Activated CD4-positive, alpha-beta T cell treated with anti-CD3 and anti-CD28 coated beads, Interleukin-2, amount 10 ng/mL, durations not matched to agents 24 days and 14 days (primary cell): ENCODE measurements at regions not wholly inside any gene's neighbourhood (a gene's known extent, or its start where the extent isn't known, plus 50 kb on each side); places are given as distances from the start of the nearest gene placed in this dataset.

ENCODE experiments used
- DNase-seq: peaks from one replicate; pipeline ENCODE4 v3.0.0; 2022
- H3K27ac Mint-ChIP-seq: one replicate; pipeline ENCODE4 v1.8.0; 2022; ENCODE audit warnings: mild to moderate bottlenecking, mixed read lengths
- H3K27me3 Mint-ChIP-seq: one replicate; pipeline ENCODE4 v1.8.0; 2022; ENCODE audit warnings: mixed read lengths
- H3K36me3 Mint-ChIP-seq: one replicate; pipeline ENCODE4 v1.8.0; 2022; ENCODE audit warnings: low read depth, mild to moderate bottlenecking, mixed read lengths
- H3K4me1 Mint-ChIP-seq: one replicate; pipeline ENCODE4 v1.8.0; 2021; ENCODE audit warnings: mixed read lengths
- H3K4me3 Mint-ChIP-seq: one replicate; pipeline ENCODE4 v1.8.0; 2022; ENCODE audit warnings: mild to moderate bottlenecking, moderate library complexity, mixed read lengths
- H3K9me3 Mint-ChIP-seq: one replicate; pipeline ENCODE4 v1.8.0; 2021; ENCODE audit warnings: mixed read lengths
- intact Hi-C: fragments of 100-400 bp; cut with micrococcal nuclease; formaldehyde crosslinking; loops from one replicate; pipeline ENCODE4 v1.15.1; 2023

DNA sequence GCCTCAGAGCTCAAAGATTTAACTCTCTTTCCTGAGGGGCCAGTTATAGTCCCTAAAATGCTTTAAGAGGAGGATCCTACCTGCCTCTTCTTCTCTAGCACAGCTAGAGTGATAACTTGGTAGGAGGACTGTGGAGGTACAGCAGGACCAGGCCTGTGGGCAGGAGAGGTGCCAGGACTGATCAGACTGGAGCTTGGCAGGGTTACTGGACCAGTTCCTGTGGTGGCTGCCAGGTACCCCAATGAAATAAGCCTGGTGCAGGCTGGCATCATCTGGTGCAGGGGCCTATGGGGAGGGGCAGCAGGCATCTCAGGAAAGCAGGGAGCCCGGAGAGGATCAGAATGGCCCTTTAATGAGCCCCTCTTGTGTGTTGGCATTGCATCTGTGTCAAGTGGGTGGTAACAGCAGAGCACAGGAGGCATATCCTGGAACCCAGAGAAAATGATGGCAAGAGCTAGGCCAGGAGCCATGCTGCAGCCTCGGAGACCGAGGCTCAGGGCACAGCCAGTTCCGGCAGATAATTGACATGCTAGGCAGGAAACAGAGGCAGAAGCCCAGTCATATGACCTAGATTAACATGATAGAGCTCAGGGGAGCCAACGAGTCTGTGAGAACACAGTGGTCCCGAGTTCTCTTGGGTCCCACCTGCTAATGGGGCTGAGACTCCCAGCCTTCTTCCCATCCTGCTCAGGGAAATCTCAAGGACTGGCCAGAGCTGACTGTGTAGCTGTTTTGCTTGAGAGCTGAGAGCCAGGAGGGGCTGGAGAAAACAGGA, 187.5 kb upstream of the ZBED5 start:
- Mint-ChIP-seq H3K4me3 (no peak overlapping the region), H3K27me3 (peaks cover 2% of the 10 kb centered on the region), H3K27ac (no peak overlapping the region), H3K9me3 (no peaks in the 10 kb centered on the region), H3K36me3 (no peaks in the 10 kb centered on the region), H3K4me1 (no peaks in the 10 kb centered on the region)
- no peak for DNase-seq
- intact Hi-C loops, result no loop called here

DNA sequence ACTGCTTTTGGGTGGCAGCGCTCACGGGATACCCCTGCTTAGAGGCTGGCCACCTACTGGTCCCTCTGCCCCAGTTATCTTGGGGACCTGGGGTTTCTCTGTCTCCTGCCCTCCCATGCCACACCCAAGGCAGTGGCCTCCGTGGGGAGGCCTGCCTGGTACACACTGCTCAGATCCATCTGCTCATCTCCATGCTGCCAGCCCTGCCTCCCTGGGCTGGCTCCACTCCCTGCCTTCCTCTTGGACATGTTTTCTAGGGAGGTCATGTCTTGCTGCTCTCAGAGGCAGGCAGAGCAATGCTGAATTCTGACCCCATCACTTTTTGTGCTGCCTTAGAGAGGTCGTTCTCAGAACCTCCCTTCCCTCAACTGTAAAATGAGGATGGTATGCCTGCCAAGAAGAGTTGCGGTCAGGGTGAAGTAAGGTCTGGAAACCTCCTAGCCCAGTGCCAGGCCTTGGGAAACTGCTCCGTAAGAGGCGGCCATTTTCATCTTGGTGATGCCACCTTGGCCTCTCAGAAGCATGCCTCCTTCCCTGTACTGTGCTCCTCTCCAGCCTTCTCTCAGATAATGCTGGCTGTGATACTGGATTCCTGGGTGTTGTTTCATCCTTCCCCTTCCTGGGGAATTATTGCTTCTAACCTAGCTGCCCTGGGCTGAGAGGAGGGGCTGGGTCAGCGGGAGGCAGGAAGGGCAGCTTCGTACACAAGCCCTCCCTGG, 186.4 kb upstream of the ZBED5 start:
- H3K4me3 Mint-ChIP-seq, result no peak overlapping the region
- intact Hi-C loops, result no loop called here

DNA sequence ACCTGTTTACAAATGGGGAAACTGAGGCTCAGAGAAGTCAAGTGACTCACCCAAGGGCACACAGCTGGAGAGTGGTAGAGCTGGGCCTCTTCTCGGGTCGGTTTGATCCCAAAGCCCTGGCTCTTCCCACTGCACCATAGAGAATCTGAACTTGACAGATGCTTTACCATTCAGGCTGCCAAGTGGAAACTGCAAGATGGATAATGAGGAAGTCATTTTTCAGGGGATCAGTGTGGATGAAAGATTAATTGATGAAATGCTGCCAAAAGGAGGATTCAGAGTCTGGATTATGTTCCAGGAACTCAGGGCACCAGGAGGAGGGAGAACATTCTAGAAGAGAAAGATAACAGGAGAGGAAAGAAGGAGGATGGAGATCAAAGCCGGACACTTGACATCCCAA, 185.9 kb upstream of the ZBED5 start:
- peaks cover 3% of the 10 kb centered on the region for H3K27me3 Mint-ChIP-seq
- H3K4me3 Mint-ChIP-seq, result no peak overlapping the region
- H3K27ac Mint-ChIP-seq, result no peak overlapping the region
- no peaks in the 10 kb centered on the region for H3K9me3 Mint-ChIP-seq
- H3K36me3 Mint-ChIP-seq, result no peaks in the 10 kb centered on the region
- DNase-seq, result no peak
- no peaks in the 10 kb centered on the region for H3K4me1 Mint-ChIP-seq
- intact Hi-C loops, result no loop called here

More for the DNA sequence above, 186.4 kb upstream of the ZBED5 start:
- no peak for DNase-seq
- Mint-ChIP-seq H3K4me1 (no peaks in the 10 kb centered on the region), H3K36me3 (no peaks in the 10 kb centered on the region), H3K27ac (no peak overlapping the region), H3K27me3 (peaks cover 3% of the 10 kb centered on the region), H3K9me3 (no peaks in the 10 kb centered on the region)

DNA sequence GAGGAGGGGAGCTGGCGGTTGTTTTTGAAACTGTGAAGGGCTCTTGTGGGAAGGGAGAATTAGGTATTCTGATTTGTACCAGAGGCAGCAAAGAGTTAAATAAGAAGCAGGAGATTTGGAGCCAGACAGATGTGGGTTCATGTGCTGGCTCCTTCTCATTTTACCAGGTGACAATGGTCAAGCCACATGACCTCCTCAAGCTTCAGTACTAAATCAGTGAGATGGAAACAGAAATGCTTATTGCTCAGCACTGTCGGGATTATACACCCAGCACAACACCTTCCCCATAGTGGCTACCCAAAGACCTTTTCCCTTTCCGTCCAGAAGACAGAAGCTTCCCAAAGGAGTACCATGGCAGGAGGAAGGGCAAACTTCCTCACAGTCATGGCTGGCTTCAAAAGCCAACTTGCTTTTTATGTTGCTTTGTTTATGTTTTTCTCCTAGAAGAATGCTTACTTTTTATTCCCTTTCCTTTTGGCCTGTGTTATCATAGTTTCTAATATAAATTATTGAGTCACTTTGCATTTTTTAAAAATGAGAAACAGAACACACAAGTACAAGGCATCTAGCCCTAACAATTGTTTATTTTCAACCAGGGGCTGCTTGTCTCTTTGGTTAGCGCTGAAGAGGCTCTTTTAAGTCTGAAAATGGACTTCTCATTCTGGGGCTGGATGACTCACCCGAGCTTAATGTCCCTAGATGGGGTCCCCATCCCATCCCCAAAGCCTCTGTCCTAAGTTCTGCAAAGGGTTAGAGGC, 181.5 kb upstream of the ZBED5 start:
- peak; percentile 38 for DNase-seq
- intact Hi-C loops, result no loop called here
- peaks cover 6% of the 10 kb centered on the region for H3K27me3 Mint-ChIP-seq
- no peak overlapping the region for H3K4me3 Mint-ChIP-seq
- no peaks in the 10 kb centered on the region for H3K9me3 Mint-ChIP-seq
- no peaks in the 10 kb centered on the region for H3K4me1 Mint-ChIP-seq
- H3K36me3 Mint-ChIP-seq, result no peaks in the 10 kb centered on the region
- no peak overlapping the region for H3K27ac Mint-ChIP-seq

DNA sequence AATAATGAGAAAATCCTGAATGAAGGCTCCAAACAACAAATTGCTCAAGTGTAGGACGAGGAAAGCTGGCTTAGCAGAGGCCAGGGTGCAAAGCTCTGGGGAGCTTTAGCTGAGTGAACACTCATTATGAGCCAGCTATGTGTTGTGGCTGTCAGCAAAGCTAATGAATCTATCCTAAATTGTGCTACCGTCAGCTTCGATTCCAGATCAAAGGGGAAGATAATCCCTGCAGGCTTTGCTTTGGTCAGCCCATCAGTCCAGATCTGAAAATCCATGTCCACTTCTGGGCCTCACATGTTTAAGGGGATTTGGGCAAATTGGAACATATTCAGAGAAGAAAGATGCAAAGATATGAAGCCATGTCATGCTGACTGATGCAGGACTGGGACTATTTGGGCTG, 180.9 kb upstream of the ZBED5 start:
- no peak overlapping the region for H3K4me3 Mint-ChIP-seq
- no peaks in the 10 kb centered on the region for H3K36me3 Mint-ChIP-seq
- intact Hi-C loops, result no loop called here
- H3K4me1 Mint-ChIP-seq, result no peaks in the 10 kb centered on the region
- no peaks in the 10 kb centered on the region for H3K9me3 Mint-ChIP-seq
- peaks cover 8% of the 10 kb centered on the region for H3K27me3 Mint-ChIP-seq
- DNase-seq, result no peak
- no peak overlapping the region for H3K27ac Mint-ChIP-seq

DNA sequence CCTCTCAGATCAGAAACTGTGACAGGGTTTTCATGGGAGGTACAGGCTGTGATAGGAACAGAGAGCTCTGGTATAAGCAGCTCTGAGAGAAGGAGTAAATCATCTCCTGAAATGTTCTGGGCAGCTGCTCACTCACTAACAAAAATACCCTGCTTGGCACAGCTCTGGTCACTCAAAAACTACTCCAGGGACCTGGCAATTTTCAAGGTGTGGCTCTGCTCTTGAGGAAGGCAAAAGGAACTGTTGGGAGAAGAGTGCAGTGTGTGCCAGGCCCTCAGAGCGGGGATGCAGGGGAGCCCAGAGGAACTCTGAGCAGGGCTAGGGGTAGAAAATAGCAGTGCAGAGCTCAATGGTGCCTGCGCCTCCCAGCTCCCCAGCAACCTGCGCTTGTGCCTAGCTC, 180.5 kb upstream of the ZBED5 start:
- intact Hi-C loops, result no loop called here
- DNase-seq, result peak; percentile 46
- Mint-ChIP-seq H3K4me3 (no peak overlapping the region), H3K9me3 (no peaks in the 10 kb centered on the region), H3K27me3 (peaks cover 8% of the 10 kb centered on the region), H3K4me1 (no peaks in the 10 kb centered on the region), H3K36me3 (no peaks in the 10 kb centered on the region), H3K27ac (no peak overlapping the region)

DNA sequence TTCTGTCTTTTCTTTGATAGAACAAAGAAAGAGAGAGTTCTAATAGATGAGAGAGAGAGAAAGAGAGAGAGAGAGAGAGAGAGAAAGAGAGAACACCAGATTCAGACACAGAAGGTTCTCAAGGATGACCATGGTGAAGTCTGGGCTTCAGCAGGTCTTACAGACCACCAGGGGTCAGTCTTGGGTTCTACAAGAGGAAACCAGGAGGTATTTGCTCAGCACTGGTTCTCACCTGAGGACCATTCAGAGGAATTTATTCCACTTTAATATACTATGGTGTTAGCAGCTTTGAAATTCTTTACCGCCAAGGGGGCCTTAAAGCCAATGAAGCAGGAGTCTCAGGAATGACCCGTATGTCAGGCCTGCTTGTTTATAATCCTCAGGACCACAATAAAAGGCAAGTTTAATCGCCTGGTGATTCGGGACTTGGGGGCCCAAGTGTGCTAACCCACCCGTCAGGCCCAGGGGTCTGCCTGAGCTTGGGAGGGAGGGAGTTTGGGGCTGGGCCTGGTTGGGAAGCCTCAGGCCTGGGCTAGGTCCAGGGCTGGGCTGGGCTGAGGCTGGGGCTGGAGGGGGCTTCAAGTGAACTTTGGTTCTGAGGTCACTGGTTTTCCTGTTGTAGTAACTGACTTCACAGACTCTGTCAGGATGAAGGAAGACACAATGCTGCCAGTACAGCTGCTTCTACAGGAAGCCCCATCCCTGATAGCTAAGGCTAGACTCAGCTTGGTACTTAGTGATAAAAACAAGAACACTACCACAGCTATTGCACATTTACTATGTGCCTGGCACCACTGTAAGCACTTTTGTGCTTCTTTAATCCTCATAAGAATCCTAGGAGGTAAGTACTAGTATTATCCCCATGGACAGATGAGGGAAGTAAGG, 179.2 kb upstream of the ZBED5 start:
- DNase-seq, result peak; percentile 78
- H3K36me3 Mint-ChIP-seq, result no peaks in the 10 kb centered on the region
- H3K27me3 Mint-ChIP-seq, result peaks cover 8% of the 10 kb centered on the region

DNA sequence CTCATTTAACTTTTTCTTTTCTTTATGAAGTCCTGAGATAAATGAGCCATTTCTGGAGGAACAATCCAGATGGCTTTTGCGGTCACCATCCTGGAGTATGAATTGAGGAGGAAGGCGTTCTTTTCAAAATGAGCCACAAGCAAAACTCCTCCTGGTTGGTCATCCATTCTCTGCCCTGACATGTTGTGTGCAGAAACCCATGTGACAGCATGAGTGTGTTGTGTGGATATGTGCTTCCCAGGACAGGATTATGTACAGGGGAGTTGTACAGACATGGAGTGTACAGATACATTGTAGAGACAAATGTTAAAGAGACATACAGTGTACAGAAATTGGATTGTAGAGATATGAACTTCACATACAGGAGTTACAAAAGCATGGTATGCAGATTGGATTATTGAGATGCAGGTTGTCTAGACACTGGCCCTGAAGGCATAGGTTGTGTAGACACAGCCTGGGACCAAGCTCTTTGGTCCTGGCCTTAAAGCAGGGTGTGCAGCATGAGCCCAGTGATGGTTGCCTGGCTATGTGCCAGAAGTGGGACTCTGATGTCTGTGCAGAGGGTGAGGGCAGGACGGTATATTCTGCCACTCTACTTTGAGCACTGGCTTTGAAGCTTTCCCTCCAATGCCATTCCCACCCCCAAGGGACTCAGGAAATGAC, 178.5 kb upstream of the ZBED5 start:
- intact Hi-C loops, result loop anchor here (1.0 kb wide), 1 partner anchor 121 kb away; no protein-coding TSS in a partner anchor
- Mint-ChIP-seq H3K27me3 (peaks cover 8% of the 10 kb centered on the region), H3K27ac (no peak overlapping the region)

More for the DNA sequence above, 179.2 kb upstream of the ZBED5 start:
- intact Hi-C loops, result loop anchor here (1.0 kb wide), 1 partner anchor 120 kb away; no protein-coding TSS in a partner anchor
- H3K4me3 Mint-ChIP-seq, result no peak overlapping the region
- no peak overlapping the region for H3K27ac Mint-ChIP-seq
- H3K9me3 Mint-ChIP-seq, result no peaks in the 10 kb centered on the region
- no peaks in the 10 kb centered on the region for H3K4me1 Mint-ChIP-seq

DNA sequence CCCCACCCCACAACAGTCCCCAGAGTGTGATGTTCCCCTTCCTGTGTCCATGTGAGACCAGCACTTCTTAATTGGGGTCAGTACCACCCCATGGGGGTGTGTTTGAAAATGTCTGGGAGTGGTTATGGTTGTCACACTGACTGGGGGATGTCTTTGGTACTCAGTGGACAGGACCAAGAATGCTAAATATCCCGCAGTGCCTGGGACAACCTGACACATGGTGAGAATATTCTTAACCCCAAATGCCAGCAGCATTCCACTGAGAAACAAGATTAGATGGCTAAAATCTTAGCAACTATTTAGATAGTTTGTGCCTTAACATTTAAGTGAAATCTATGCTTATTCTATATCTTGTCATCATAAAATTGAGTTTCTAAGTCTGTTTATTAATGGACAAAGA, 177.5 kb upstream of the ZBED5 start:
- H3K27me3 Mint-ChIP-seq, result peaks cover 8% of the 10 kb centered on the region
- H3K4me1 Mint-ChIP-seq, result no peaks in the 10 kb centered on the region
- intact Hi-C loops, result no loop called here
- peak; percentile 30 for DNase-seq
- no peaks in the 10 kb centered on the region for H3K9me3 Mint-ChIP-seq
- H3K36me3 Mint-ChIP-seq, result no peaks in the 10 kb centered on the region
- H3K27ac Mint-ChIP-seq, result no peak overlapping the region
- no peak overlapping the region for H3K4me3 Mint-ChIP-seq

More for the DNA sequence above, 178.5 kb upstream of the ZBED5 start:
- Mint-ChIP-seq H3K4me3 (no peak overlapping the region), H3K36me3 (no peaks in the 10 kb centered on the region), H3K9me3 (no peaks in the 10 kb centered on the region), H3K4me1 (no peaks in the 10 kb centered on the region)
- peak; percentile 48 for DNase-seq

DNA sequence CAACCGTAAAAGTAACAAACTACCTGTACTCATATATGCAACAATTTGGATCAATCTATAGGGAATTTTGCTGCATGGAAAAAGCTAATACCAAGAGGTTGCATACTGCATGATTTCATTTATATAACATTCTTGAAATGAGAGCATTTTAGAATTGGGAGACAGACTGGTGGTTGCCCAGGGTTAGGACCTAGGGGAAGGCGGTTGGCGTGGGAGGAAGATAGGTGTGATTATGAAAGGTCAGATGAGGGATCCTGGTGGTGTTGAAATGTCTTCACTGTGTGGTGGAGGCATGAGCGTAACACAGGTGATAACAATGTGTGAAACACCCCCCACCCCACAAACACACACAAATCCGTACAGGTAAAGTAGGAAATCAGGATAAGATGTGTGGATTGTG, 176.6 kb upstream of the ZBED5 start:
- no peaks in the 10 kb centered on the region for H3K36me3 Mint-ChIP-seq
- H3K27ac Mint-ChIP-seq, result no peak overlapping the region
- H3K4me1 Mint-ChIP-seq, result no peaks in the 10 kb centered on the region
- intact Hi-C loops, result no loop called here
- H3K27me3 Mint-ChIP-seq, result peaks cover 11% of the 10 kb centered on the region
- peak; percentile 45 for DNase-seq
- no peaks in the 10 kb centered on the region for H3K9me3 Mint-ChIP-seq
- no peak overlapping the region for H3K4me3 Mint-ChIP-seq

DNA sequence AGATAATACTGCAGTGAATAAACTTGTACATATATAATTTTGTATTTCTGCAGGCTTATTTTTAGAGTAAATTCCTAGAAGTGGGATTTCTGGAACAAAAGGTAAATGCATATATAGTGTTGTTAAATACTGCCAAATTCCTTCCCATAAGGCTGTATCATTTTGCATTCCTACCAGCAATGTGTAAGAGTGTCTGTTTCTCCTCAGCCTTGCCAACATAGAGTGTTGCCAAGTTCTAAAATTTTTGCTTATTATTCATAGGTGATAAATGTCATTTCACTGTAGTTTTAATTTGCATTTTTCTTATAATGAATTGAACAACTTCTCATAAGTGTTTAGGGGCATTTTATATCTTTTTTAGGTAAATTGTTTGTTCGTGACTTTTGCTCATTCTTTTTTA, 174.2 kb upstream of the ZBED5 start:
- no peaks in the 10 kb centered on the region for H3K4me1 Mint-ChIP-seq
- no peak for DNase-seq
- H3K4me3 Mint-ChIP-seq, result no peak overlapping the region
- H3K27ac Mint-ChIP-seq, result no peak overlapping the region
- intact Hi-C loops, result no loop called here
- H3K36me3 Mint-ChIP-seq, result no peaks in the 10 kb centered on the region
- no peaks in the 10 kb centered on the region for H3K9me3 Mint-ChIP-seq
- H3K27me3 Mint-ChIP-seq, result peaks cover 23% of the 10 kb centered on the region

DNA sequence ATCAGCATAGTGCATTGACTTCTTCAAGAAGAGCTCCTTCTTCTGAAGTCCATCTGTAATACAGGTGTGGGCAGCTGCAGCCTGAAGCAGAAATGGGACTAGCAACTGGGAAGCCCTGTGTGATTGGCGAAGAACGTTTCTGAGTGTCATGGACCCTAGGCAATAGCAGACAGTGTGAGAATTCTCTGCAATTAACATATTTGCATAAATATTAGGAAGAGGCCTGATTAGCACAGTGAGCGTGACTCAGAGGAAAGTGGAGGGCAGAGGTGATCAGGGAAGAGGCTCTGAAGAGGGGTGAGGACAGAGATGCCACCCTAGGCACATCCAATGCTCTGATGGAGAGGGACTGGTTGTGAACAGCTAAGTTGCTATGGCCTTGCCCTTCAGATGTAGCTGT, 171.2 kb upstream of the ZBED5 start:
- H3K36me3 Mint-ChIP-seq, result no peaks in the 10 kb centered on the region
- peaks cover 22% of the 10 kb centered on the region for H3K27me3 Mint-ChIP-seq
- no peaks in the 10 kb centered on the region for H3K9me3 Mint-ChIP-seq
- peak; percentile 31 for DNase-seq
- no peak overlapping the region for H3K27ac Mint-ChIP-seq
- intact Hi-C loops, result loop anchor here (1.0 kb wide), 1 partner anchor 237 kb away; no protein-coding TSS in a partner anchor
- peaks cover 2% of the 10 kb centered on the region for H3K4me1 Mint-ChIP-seq
- H3K4me3 Mint-ChIP-seq, result no peak overlapping the region
